Small intestine (tissue), 7 donors: ENCODE measurements at regions not wholly inside any gene's neighbourhood (a gene's known extent, or its start where the extent isn't known, plus 50 kb on each side); places are given as distances from the start of the nearest gene placed in this dataset.
A peak's percentile ranks its signal among the peaks of the same experiment; 100 is the strongest.

Experiments used
- DNase-seq, 2 donors: peaks; one replicate each; pipeline versions ENCODE4 v3.0.0 to v3.0.0-alpha.2; 2013
- FAIRE-seq: peaks from 2 replicates; lab custom pipeline; 2012; peaks lifted over from hg19 to GRCh38; lab: Jason Lieb, UNC
- H3K27ac ChIP-seq, 3 donors: one replicate each; pipeline ENCODE4 v1.5.1; 2013; ENCODE audit warnings: low read length in 2 of 3, mild to moderate bottlenecking in 2 of 3, control low read depth in 1 of 3, inconsistent platforms in 1 of 3, low read depth in 1 of 3, moderate library complexity in 1 of 3
- H3K27me3 ChIP-seq, 3 donors: one replicate each; pipeline ENCODE4 v1.6.1; 2013; ENCODE audit warnings: low read length in 3 of 3, inconsistent platforms in 1 of 3; ENCODE audit not compliant: control insufficient read depth in 3 of 3, insufficient read depth in 3 of 3
- H3K36me3 ChIP-seq, 3 donors: one replicate each; pipeline ENCODE4 v1.6.1; 2013; ENCODE audit warnings: low read length in 3 of 3, inconsistent platforms in 1 of 3, low read depth in 1 of 3, mild to moderate bottlenecking in 1 of 3, moderate library complexity in 1 of 3; ENCODE audit not compliant: control insufficient read depth in 3 of 3, insufficient read depth in 2 of 3
- H3K4me1 ChIP-seq, 3 donors: one replicate each; pipeline ENCODE4 v1.6.1; 2013; ENCODE audit warnings: low read length in 2 of 3, inconsistent platforms in 1 of 3, low read depth in 1 of 3, mild to moderate bottlenecking in 1 of 3, moderate library complexity in 1 of 3; ENCODE audit not compliant: control insufficient read depth in 3 of 3, insufficient read depth in 2 of 3
- H3K4me3 ChIP-seq, 3 donors: one replicate each; pipeline ENCODE4 v1.5.1; 2013; ENCODE audit warnings: low read length in 3 of 3, control low read depth in 1 of 3, inconsistent platforms in 1 of 3, low read depth in 1 of 3, mild to moderate bottlenecking in 1 of 3, moderate library complexity in 1 of 3
- H3K9me3 ChIP-seq, 2 donors: one replicate each; pipeline ENCODE4 v1.6.1; 2013; ENCODE audit warnings: low read depth in 1 of 2, low read length in 1 of 2; ENCODE audit not compliant: control insufficient read depth in 2 of 2, insufficient read depth in 1 of 2
- WGBS, 3 donors: extraction: QIAGEN DNeasy Blood & Tissue Kit; methylation state at CpG; one replicate each; pipeline ENCODE4 v1.1.7; 2013; 5-methylcytosine and 5-hydroxymethylcytosine counted together
- donor health status: healthy with polysubstance abuse.
- donor health status: control.
- donor health status: control.
- donor health status: Bipolar disorder and iron deficiency.
- donor health status: healthy.

DNA sequence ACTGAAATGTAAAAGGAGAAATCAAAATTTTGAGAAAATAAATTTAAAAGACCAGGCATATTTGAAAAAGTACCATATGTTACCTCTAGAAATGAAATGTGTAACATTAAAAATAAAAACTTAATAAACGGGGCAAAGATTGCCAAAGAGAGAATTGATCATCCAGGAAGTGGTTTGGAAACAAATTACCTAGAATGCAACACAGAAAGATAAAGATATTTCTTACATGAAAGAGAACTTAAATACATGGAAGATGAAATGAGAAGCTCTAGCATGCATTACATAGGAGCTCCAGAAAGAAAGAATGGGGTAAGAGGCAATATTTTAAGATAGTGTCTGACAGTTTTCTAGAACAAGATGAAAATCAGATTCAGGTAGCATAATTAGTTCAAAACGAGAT is 235.9 kb upstream of the IRF2BP2 start:
- Histone ChIP-seq H3K36me3 (no peaks in the 10 kb centered on the region), H3K4me1 (peaks cover 0 to 8% (median 7%) of the 10 kb centered on the region in 3 donors), H3K4me3 (no peak overlapping the region), H3K27me3 (no peaks in the 10 kb centered on the region), H3K9me3 (no peaks in the 10 kb centered on the region), H3K27ac (no peak overlapping the region)
- DNase-seq (no peak), FAIRE-seq (no peak)
- 69 to 78% (median 73%) methylated on average over 2 of the region's 2 CpGs for WGBS, 3 donors

DNA sequence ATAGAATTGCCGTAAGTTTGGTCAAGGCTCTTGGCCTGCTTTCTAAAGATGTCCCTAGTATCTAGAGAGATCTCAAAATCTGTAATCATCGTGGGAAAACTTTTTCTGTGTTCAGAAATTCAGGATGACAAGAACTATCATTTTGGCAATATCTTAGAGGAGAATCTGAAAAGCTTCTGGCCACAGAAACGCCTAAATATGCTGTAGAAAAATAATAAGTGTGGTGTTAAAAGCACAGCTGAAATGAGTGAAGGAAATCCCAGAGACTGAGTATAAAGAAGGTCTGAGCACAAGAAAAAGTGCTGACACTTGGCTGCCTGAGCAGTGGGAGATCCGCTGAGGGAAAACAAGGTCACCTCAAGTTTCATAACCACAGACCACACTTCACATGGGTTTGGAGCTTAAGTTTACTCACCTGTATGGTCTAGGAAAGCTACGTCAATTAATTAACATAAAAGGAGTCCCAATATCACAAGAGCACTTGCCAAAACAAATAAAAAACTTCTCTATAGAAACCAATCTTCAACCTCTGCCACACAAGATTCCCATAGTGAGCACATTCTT is 235.2 kb upstream of the IRF2BP2 start:
- FAIRE-seq (no peak), DNase-seq (peak in 1 of 2 donors; percentile 41)
- Histone ChIP-seq H3K27ac (no peak overlapping the region), H3K9me3 (peaks cover 0 to 4% of the 10 kb centered on the region in 2 donors), H3K4me3 (no peak overlapping the region), H3K4me1 (peaks cover 0 to 8% (median 7%) of the 10 kb centered on the region in 3 donors), H3K36me3 (no peaks in the 10 kb centered on the region), H3K27me3 (no peaks in the 10 kb centered on the region)
- 58 to 71% (median 63%) methylated on average over 5 of the region's 5 CpGs for WGBS, 3 donors

DNA sequence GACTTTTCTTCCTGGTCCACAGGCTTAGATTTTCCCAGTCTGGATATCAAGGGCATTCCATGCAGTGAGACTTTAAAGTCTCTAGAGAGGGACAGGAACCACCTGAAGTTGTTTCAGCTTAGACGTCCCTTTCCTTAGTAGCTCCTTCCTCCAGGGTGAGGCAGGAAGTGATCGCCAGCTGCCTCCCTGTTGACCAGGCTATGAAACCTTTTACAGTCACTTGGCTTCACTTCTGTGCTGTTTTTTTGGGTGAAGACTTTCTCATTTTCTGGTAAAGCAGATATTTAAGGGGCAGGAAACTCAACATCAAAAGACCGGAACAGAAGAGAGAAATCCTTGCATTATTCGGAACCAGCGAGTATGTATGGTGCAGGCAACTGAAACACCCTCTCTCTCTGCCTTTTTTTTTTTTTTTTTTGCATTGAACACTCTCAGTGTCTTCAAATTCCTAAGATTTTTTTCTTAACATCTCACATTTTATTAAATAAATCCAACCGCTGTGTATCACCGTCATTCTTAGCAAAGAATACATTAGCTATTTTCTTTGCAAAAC is 234.6 kb upstream of the IRF2BP2 start:
- peak in 1 of 2 donors; percentile 16 for DNase-seq
- WGBS, 3 donors: 58 to 78% (median 63%) methylated on average over 7 of the region's 7 CpGs
- peaks cover 0 to 10% of the 10 kb centered on the region in 2 donors for H3K9me3 ChIP-seq
- no peaks in the 10 kb centered on the region for H3K36me3 ChIP-seq
- FAIRE-seq: no peak
- peak overlapping the region in 1 of 3 donors; percentile 8 for H3K27ac ChIP-seq
- H3K4me1 ChIP-seq: peaks cover 0 to 6% (median 3%) of the 10 kb centered on the region in 3 donors
- H3K27me3 ChIP-seq: no peaks in the 10 kb centered on the region
- H3K4me3 ChIP-seq: no peak overlapping the region

GRCh38 chr1:234843946-234844345 is 234.0 kb upstream of the IRF2BP2 start:
- Histone ChIP-seq H3K4me1 (no peaks in the 10 kb centered on the region), H3K4me3 (no peak overlapping the region), H3K27ac (no peak overlapping the region), H3K9me3 (peaks cover 0 to 13% of the 10 kb centered on the region in 2 donors), H3K36me3 (no peaks in the 10 kb centered on the region), H3K27me3 (no peaks in the 10 kb centered on the region)
- 62 to 80% (median 77%) methylated on average over 3 of the region's 3 CpGs for WGBS, 3 donors
- FAIRE-seq: no peak
- DNase-seq: no peak

- FAIRE-seq: no peak
- peaks cover 0 to 13% of the 10 kb centered on the region in 2 donors for H3K9me3 ChIP-seq
- peak overlapping the region in 1 of 3 donors; percentile 28 for H3K27ac ChIP-seq
- no peak overlapping the region for H3K4me3 ChIP-seq
- H3K36me3 ChIP-seq: no peaks in the 10 kb centered on the region
- 66 to 83% (median 78%) methylated on average over 12 of the region's 12 CpGs for WGBS, 3 donors
- no peaks in the 10 kb centered on the region for H3K27me3 ChIP-seq
- no peak for DNase-seq
- H3K4me1 ChIP-seq: no peaks in the 10 kb centered on the region
Observed at GRCh38 chr1:234842726-234843641, 233.0 kb upstream of the IRF2BP2 start.

- no peaks in the 10 kb centered on the region for H3K36me3 ChIP-seq
- no peak for DNase-seq
- 66 to 89% (median 84%) methylated on average over 7 of the region's 7 CpGs for WGBS, 3 donors
- no peak overlapping the region for H3K4me3 ChIP-seq
- H3K9me3 ChIP-seq: peaks cover 0 to 13% of the 10 kb centered on the region in 2 donors
- no peaks in the 10 kb centered on the region for H3K27me3 ChIP-seq
- FAIRE-seq: no peak
- H3K4me1 ChIP-seq: no peaks in the 10 kb centered on the region
- peak overlapping the region in 1 of 3 donors; percentile 48 for H3K27ac ChIP-seq
Observed at GRCh38 chr1:234841710-234842231, 231.8 kb upstream of the IRF2BP2 start.

DNA sequence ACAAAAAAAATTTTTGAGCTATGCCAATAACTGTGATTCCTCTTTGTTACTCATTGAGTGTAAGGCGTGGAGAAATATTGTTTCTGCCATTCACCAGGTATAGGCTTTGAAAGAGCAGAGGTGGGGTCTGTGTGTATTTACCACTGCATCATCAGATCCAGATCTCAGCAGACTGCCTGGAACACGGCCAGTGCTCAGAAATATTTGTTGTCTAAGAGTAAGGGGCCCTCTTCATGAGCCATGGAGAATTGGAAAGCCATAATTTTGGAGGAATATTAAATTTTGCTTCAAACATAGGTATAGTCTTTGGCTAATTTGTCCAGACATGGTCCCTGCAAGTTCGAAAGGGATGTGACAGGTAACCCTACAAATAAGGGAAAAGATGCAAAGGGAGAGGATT is 231.3 kb upstream of the IRF2BP2 start:
- DNase-seq: no peak
- Histone ChIP-seq H3K4me3 (no peak overlapping the region), H3K9me3 (peaks cover 0 to 13% of the 10 kb centered on the region in 2 donors), H3K4me1 (no peaks in the 10 kb centered on the region), H3K27me3 (no peaks in the 10 kb centered on the region), H3K36me3 (no peaks in the 10 kb centered on the region), H3K27ac (peak overlapping the region in 1 of 3 donors; percentile 48)
- 86 to 87% (median 86%) methylated on average over 3 of the region's 3 CpGs for WGBS, 3 donors
- no peak for FAIRE-seq

DNA sequence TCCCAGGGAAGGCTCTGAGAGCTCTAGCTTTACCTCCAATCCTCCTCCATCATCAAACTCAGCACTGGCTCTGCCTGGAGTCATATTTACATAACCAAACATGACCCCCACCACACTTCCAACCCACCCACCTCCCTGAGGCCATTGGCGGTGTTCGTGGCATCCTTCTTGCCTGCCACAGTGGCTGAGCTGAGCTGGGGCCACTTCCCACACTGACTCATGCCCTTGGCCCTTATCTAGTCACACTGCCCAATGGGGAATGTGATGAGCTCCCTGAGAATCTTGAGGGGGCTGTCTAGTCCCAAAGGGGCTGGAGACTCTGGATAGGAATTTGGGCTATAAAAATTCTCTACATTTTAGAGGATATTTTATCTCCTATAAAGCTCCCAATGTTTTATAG is 230.9 kb upstream of the IRF2BP2 start:
- H3K9me3 ChIP-seq: peaks cover 0 to 13% of the 10 kb centered on the region in 2 donors
- H3K4me3 ChIP-seq: no peak overlapping the region
- no peak overlapping the region for H3K27ac ChIP-seq
- no peaks in the 10 kb centered on the region for H3K27me3 ChIP-seq
- WGBS, 3 donors: 81 to 85% (median 81%) methylated on average over 2 of the region's 2 CpGs
- no peaks in the 10 kb centered on the region for H3K36me3 ChIP-seq
- no peak for FAIRE-seq
- no peak for DNase-seq
- no peaks in the 10 kb centered on the region for H3K4me1 ChIP-seq
